Cardiac fibroblast (primary cell): ENCODE measurements at regions not wholly inside any gene's neighbourhood (a gene's known extent, or its start where the extent isn't known, plus 50 kb on each side); places are given as distances from the start of the nearest gene placed in this dataset.
"Not testable (repeated sequence)": the region's sequence is repeated elsewhere in the genome, so short reads cannot be mapped to it uniquely, and the experiment has no call there.

ENCODE experiments used
- DNase-seq, 2 donors: peaks; one replicate each; pipeline versions ENCODE4 v3.0.0 to v3.0.0-alpha.2; 2010; ENCODE audit warnings: low read depth in 2 of 2
- H3K4me3 ChIP-seq, 2 donors: replicated peaks in 1 of 2; 1 replicate in 1 of 2; 2 replicates in 1 of 2; pipeline ENCODE4 v1.5.1; 2011; ENCODE audit warnings: low read depth in 2 of 2, low read length in 2 of 2, mild to moderate bottlenecking in 2 of 2, moderate library complexity in 1 of 2
- TF ChIP-seq, protein P1 (sequence below): IDR thresholded peaks from one replicate; pipeline ENCODE4 v1.5.1; 2011; ENCODE audit warnings: low read depth, mild to moderate bottlenecking, low read length, inconsistent platforms

DNA sequence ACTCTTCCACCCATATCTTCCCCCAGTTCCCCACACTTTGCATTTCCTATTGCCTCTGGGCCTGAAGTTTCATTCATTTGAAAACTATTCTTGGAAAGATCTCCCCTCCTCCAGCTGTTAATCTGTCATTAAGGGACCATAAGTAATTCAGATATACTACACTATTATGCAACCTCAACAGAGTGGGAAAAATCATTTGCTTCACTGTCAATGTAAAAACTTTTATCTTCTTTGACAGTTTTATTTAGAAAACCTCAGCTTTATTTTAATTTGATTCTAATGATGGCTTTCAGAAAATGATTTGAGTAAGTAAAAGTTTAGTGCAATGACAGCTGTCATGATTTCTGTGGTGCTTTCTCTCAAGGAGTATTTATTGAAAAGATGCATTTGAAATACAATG is 435.3 kb upstream of the KCNMB2 start:
- DNase-seq, result peak in 1 of 2 donors; percentile 9
- TF ChIP-seq, protein P1, sequence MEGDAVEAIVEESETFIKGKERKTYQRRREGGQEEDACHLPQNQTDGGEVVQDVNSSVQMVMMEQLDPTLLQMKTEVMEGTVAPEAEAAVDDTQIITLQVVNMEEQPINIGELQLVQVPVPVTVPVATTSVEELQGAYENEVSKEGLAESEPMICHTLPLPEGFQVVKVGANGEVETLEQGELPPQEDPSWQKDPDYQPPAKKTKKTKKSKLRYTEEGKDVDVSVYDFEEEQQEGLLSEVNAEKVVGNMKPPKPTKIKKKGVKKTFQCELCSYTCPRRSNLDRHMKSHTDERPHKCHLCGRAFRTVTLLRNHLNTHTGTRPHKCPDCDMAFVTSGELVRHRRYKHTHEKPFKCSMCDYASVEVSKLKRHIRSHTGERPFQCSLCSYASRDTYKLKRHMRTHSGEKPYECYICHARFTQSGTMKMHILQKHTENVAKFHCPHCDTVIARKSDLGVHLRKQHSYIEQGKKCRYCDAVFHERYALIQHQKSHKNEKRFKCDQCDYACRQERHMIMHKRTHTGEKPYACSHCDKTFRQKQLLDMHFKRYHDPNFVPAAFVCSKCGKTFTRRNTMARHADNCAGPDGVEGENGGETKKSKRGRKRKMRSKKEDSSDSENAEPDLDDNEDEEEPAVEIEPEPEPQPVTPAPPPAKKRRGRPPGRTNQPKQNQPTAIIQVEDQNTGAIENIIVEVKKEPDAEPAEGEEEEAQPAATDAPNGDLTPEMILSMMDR, result no peak
- no peak overlapping the region for H3K4me3 ChIP-seq

DNA sequence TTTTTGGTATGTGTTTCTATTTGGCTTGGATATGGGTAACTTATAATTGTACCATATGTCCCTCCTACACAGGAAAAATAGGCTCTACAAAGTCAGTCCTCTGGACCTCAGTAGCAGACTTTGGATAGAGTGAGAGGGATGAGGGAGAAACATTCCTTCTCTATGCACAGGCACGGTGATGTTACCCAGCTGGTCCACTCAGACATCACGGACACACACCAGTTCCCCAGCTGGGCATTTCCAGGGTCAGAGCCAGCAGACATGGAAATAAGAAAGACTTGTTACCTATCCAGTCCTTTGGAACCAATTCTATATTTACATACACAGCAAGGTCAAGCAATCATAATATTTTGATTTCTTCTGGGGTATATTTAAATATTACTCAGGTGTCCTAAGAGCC is 433.1 kb upstream of the KCNMB2 start:
- no peak overlapping the region for H3K4me3 ChIP-seq
- TF ChIP-seq, protein P1, result no peak
- DNase-seq, result peak in 1 of 2 donors; percentile 7

DNA sequence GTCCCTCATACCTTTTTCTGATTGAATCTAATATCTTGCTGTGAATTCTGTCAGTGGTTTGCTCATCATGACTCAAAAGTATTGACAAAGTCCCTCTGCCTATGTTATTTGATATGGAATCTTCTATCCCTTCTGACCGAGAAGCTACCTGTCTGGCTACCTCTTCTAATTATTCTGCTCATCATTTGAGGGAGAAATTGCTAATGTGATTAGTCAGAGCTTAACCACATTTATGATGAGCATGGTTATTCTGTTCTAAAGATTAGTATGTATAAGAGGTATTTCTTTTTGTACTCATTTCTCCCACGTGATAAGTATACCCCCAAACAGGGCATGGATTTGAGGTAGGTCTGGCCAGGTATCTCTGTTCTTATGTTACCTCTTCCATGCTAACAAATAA is 428.4 kb upstream of the KCNMB2 start:
- no peak overlapping the region for H3K4me3 ChIP-seq
- TF ChIP-seq, protein P1, result no peak
- no peak for DNase-seq

DNA sequence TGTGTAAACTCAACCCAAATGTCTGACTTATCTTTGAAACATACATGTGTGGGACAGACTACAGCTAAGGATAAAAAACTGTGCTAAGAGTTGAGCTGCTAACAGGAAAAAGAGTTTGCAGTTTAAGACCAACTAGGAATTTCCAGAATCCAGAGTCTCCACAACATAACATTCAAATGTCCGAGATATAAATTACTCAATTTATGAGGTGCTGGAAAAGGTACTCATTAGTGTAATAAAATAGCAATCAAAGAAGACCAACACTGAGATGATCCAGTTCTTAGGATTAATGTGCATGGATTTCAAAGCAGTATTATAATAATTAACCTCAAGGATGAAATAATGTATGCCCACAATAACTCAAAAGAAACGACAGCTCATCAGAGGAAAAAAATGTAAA is 426.5 kb upstream of the KCNMB2 start:
- no peak overlapping the region for H3K4me3 ChIP-seq
- DNase-seq, result no peak
- TF ChIP-seq, protein P1, result no peak

DNA sequence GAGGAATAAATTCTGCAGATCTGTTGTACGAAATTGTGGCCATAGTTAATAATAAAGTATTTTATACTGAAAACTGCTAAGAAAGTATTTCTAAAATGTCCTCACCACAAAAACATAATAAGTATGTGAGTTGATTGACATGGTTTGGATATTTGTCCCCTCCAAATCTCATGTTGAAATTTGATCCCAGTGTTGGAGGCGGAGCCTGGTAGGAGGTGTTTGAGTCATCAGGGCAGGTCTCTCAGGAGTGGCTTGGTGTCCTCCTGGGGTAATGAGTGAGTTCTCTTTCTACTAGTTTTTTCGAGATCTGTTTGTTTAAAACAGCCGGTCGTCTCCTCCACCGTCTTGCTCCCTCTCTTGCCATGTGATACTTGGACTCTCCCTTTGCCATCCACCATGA is 424.1 kb upstream of the KCNMB2 start:
- DNase-seq, result no peak
- H3K4me3 ChIP-seq, result no peak overlapping the region
- TF ChIP-seq, protein P1, result no peak

DNA sequence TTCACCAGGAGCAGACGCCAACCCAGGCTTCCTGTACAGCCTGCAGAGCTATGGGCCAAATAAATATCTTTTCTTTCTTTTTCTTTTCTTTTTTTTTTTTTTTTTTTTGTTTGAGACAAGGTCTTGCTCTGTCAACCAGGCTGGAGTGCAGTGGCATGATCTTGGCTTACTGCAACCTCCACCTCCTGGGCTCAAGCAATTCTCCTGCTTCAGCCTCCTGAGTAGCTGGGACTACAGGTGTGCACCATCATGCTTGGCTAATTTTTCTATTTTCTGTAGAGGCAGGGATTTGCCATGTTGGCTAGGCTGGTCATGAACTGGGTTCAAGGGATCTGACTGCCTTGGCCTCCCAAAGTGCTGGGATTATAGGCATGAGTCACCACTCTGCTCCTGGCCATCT is 423.7 kb upstream of the KCNMB2 start:
- H3K4me3 ChIP-seq, DNase-seq: not testable (repeated sequence)

DNA sequence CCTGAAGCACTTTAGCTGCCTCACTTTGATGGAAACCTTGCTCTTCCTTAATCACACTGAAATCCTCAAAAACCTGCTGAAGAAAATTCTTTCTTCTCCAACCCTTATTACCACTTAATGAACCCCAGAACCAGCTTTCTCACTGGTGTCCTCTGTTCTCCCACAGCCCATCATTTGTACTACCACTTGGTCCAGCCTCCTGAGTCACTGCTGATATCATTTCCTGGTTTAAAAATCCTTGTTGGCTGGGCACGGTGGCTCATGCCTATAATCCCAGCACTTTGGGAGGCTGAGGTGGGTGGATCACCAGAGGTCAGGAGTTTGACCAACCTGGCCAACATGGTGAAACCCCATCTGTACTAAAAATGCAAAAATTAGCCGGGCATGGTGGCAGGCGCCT is 418.6 kb upstream of the KCNMB2 start:
- DNase-seq, result peak in 1 of 2 donors; percentile 29
- TF ChIP-seq, protein P1, result no peak

DNA sequence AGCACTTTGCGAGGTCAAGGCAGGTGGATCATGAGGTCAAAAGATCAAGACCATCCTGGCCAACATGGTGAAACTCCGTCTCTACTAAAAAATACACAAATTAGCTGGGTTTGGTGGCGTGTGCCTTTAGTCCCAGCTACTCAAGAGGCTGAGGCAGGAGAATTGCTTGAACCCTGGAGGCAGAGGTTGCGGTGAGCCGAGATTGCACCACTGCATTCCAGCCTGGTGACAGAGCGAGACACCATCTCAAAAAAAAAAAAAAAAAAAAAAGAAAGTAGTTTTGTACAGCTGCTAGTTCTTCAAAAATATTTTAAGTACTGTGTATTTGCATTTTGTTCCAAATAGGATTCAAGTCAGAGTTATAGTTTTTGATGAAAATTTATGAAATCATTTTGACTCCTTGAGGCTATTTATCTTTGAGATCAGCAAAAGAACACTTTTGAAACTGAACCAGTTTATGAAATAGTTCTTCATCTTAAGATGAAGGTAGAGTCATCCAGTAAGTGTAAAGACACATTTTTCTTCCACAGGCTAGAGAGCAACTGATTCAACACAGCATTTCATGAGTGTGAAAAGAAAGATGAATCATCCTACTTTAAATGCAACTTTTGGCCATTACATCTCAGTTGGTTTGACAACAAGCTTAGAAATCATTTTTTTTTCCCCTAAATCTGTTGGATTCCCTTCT is 416.5 kb upstream of the KCNMB2 start:
- peak; percentile 66 to 80 for DNase-seq
- not testable (repeated sequence) for H3K4me3 ChIP-seq

More for the DNA sequence above, 418.6 kb upstream of the KCNMB2 start:
- H3K4me3 ChIP-seq, result no peak overlapping the region
